OCI-LY1 (cell line): ENCODE measurements at regions not wholly inside any gene's neighbourhood (a gene's known extent, or its start where the extent isn't known, plus 50 kb on each side); places are given as distances from the start of the nearest gene placed in this dataset.

Source experiments
- CTCF ChIP-seq: fragments of 200-600 bp; sonication (generic), shearing (Covaris generic); IDR thresholded peaks from 2 replicates; pipeline ENCODE4 v1.5.1; 2017; ENCODE audit warnings: mild to moderate bottlenecking, antibody characterized with exemption, low read length, moderate library complexity, mixed read lengths
- EZH2 ChIP-seq: fragments of 200-600 bp; sonication (generic), shearing (Covaris generic); IDR thresholded peaks from 2 replicates; pipeline ENCODE4 v1.8.0; 2017; ENCODE audit warnings: borderline replicate concordance, mixed run types, mild to moderate bottlenecking, antibody characterized with exemption, low read length, moderate library complexity, mixed read lengths

- no peak for TF ChIP-seq CTCF
- no peak for TF ChIP-seq EZH2
Observed at GRCh38 chrX:53817548-53817947, 131.0 kb upstream of the HUWE1 start.
